ENCODE measurements at regions not wholly inside any gene's neighbourhood (a gene's known extent, or its start where the extent isn't known, plus 50 kb on each side); places are given as distances from the start of the nearest gene placed in this dataset.

DNA sequence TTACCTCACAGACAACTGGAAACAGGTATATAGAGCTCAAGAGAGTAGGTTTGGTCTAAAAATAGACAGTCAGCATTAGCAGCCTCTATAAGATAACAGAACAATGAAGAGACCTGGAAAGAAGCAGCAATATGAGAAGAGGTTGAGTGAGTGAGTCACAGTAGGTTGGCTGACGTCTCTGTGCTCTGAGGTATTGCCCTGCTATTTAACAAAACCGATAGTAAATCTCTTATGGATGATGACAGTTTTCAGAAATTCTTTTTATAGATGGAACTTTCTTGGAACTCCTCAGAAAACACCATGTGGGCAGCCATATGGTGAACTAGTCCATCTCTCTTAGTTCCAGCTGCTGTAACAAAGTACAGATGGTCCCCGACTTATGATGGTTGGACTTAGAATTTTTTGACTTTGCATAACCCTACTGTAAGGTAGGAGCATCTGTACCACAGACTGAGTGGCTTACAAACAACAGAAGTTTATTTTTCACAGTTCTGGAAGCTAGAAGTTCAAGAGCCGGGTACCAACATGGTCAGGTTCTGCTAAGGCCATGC is 123.5 kb downstream of the MBD2 start:
- intact Hi-C loops (cut with micrococcal nuclease): no loop called here
- BruUV-seq (replicated peaks): no TSS peak
- no peak for TF ChIP-seq EZH2 (IDR thresholded peaks at IDR 0.05; ENCODE audit: low read length, unreplicated experiment)
- no peak for TF ChIP-seq EZH2phosphoT487 (IDR thresholded peaks at IDR 0.05; ENCODE audit: borderline replicate concordance, low read length)
- TF ChIP-seq, protein P1, sequence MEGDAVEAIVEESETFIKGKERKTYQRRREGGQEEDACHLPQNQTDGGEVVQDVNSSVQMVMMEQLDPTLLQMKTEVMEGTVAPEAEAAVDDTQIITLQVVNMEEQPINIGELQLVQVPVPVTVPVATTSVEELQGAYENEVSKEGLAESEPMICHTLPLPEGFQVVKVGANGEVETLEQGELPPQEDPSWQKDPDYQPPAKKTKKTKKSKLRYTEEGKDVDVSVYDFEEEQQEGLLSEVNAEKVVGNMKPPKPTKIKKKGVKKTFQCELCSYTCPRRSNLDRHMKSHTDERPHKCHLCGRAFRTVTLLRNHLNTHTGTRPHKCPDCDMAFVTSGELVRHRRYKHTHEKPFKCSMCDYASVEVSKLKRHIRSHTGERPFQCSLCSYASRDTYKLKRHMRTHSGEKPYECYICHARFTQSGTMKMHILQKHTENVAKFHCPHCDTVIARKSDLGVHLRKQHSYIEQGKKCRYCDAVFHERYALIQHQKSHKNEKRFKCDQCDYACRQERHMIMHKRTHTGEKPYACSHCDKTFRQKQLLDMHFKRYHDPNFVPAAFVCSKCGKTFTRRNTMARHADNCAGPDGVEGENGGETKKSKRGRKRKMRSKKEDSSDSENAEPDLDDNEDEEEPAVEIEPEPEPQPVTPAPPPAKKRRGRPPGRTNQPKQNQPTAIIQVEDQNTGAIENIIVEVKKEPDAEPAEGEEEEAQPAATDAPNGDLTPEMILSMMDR (conservative IDR thresholded peaks at IDR 0.05; ENCODE audit: low read depth, low read length): no peak

DNA sequence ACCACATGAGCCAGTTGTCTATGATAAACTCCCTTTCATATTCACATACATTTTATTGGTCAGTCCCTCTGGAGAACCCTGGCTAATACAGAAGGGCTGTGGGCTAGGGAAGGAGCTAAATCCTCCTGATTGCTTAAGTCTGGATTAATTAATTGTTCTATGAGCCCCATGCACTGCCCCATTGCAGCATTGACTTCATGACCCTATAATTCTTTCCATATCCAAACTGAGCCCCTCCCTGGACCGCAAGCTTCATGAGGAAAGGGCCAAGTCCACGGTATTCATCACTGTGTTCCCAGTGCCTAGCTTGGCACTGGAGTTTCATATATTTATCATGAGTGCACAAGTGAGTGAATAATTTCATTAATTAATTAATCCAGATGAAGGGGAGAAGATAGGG is 124.0 kb downstream of the MBD2 start:
- no peaks in the 10 kb centered on the region for H3K36me3 ChIP-seq (ENCODE audit: low read depth, low read length)
- H3K9me2 ChIP-seq (replicated peaks; ENCODE audit: low read length): no peaks in the 10 kb centered on the region
- TF ChIP-seq EZH2phosphoT487 (IDR thresholded peaks at IDR 0.05; ENCODE audit: borderline replicate concordance, low read length) (no peak), EZH2 (IDR thresholded peaks at IDR 0.05; ENCODE audit: low read length, unreplicated experiment) (no peak)
- TF ChIP-seq, protein P1 (conservative IDR thresholded peaks at IDR 0.05; ENCODE audit: low read depth, low read length): no peak
- DNase-seq: no peak
- H3K27me3 ChIP-seq (ENCODE audit: low read length): no peaks in the 10 kb centered on the region
- no peaks in the 10 kb centered on the region for H4K20me1 ChIP-seq (ENCODE audit: low read length)
- no peak overlapping the region for H3K27ac ChIP-seq (ENCODE audit: low read length)
- no peak overlapping the region for H3K9ac ChIP-seq (ENCODE audit: low read length)
- no peaks in the 10 kb centered on the region for H3F3A ChIP-seq (ENCODE audit: low read length, unreplicated experiment)
- peaks cover 4% of the 10 kb centered on the region; the same call in 1 of the 2 replicates for H3K9me3 ChIP-seq (ENCODE audit: low read length)
- H3K4me3 ChIP-seq (ENCODE audit: low read length): no peak overlapping the region
- H3K79me2 ChIP-seq (ENCODE audit: low read length): no peaks in the 10 kb centered on the region
- ATAC-seq: no peak
- no peaks in the 10 kb centered on the region for H3K4me1 ChIP-seq (ENCODE audit: insufficient read depth, low read length)
- H3K4me2 ChIP-seq (ENCODE audit: low read length): no peak overlapping the region
- H2AFZ ChIP-seq (ENCODE audit: low read length): no peak overlapping the region
- ChIA-PET POLR2A (ENCODE audit: unreplicated experiment) (no interaction called here), CTCF (no interaction called here)
- BruUV-seq (replicated peaks): no TSS peak
- intact Hi-C loops (cut with micrococcal nuclease): no loop called here

More for the DNA sequence above, 123.5 kb downstream of the MBD2 start:
- H3K79me2 ChIP-seq (ENCODE audit: low read length): no peaks in the 10 kb centered on the region
- no peaks in the 10 kb centered on the region for H3K36me3 ChIP-seq (ENCODE audit: low read depth, low read length)
- peak; percentile 82 for ATAC-seq
- ChIA-PET CTCF (no interaction called here), POLR2A (ENCODE audit: unreplicated experiment) (no interaction called here)
- H3K27ac ChIP-seq (ENCODE audit: low read length): no peak overlapping the region
- no peak overlapping the region for H2AFZ ChIP-seq (ENCODE audit: low read length)
- H4K20me1 ChIP-seq (ENCODE audit: low read length): no peaks in the 10 kb centered on the region
- peak; percentile 43 for DNase-seq
- H3K9me2 ChIP-seq (replicated peaks; ENCODE audit: low read length): no peaks in the 10 kb centered on the region
- H3K4me2 ChIP-seq (ENCODE audit: low read length): no peak overlapping the region
- H3K27me3 ChIP-seq (ENCODE audit: low read length): no peaks in the 10 kb centered on the region
- H3F3A ChIP-seq (ENCODE audit: low read length, unreplicated experiment): no peaks in the 10 kb centered on the region
- H3K9me3 ChIP-seq (ENCODE audit: low read length): peaks cover 4% of the 10 kb centered on the region; the same call in 1 of the 2 replicates
- no peak overlapping the region for H3K4me3 ChIP-seq (ENCODE audit: low read length)
- H3K4me1 ChIP-seq (ENCODE audit: insufficient read depth, low read length): no peaks in the 10 kb centered on the region
- no peak overlapping the region for H3K9ac ChIP-seq (ENCODE audit: low read length)

DNA sequence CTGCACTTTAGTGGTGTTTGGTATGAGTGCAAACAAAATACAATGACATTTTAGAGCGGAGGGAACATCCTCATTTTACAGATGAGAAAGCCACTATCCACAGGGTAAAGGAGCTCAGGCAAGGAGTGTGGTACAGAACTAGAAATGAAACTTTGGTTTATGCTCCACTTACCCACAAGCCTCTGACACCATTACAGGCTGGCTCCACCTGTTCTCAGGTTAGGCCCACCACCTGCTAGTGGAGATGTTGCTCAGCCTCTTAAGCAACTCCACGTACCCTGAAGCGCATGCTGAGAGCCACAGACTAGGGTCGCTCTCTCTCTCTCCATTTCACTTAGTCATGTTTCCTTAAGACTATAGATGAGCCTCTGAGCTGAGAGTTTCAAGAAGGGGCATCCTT is 130.0 kb downstream of the MBD2 start:
- H3F3A ChIP-seq (ENCODE audit: low read length, unreplicated experiment): no peaks in the 10 kb centered on the region
- ATAC-seq (no peak), DNase-seq (no peak)
- H3K9me3 ChIP-seq (ENCODE audit: low read length): peaks cover 4% of the 10 kb centered on the region; the same call in 1 of the 2 replicates
- BruUV-seq (replicated peaks): no TSS peak
- no peak for TF ChIP-seq EZH2phosphoT487 (IDR thresholded peaks at IDR 0.05; ENCODE audit: borderline replicate concordance, low read length)
- TF ChIP-seq, protein P1 (conservative IDR thresholded peaks at IDR 0.05; ENCODE audit: low read depth, low read length): no peak
- no peak for TF ChIP-seq EZH2 (IDR thresholded peaks at IDR 0.05; ENCODE audit: low read length, unreplicated experiment)
- intact Hi-C loops (cut with micrococcal nuclease): no loop called here
- H3K4me1 ChIP-seq (ENCODE audit: insufficient read depth, low read length): no peaks in the 10 kb centered on the region
- no peaks in the 10 kb centered on the region for H3K9me2 ChIP-seq (replicated peaks; ENCODE audit: low read length)
- H3K4me2 ChIP-seq (ENCODE audit: low read length): no peak overlapping the region
- no peaks in the 10 kb centered on the region for H4K20me1 ChIP-seq (ENCODE audit: low read length)
- no peaks in the 10 kb centered on the region for H3K27me3 ChIP-seq (ENCODE audit: low read length)
- no peak overlapping the region for H3K4me3 ChIP-seq (ENCODE audit: low read length)
- H3K27ac ChIP-seq (ENCODE audit: low read length): no peak overlapping the region
- ChIA-PET CTCF (no interaction called here), POLR2A (ENCODE audit: unreplicated experiment) (no interaction called here)
- no peak overlapping the region for H2AFZ ChIP-seq (ENCODE audit: low read length)
- H3K36me3 ChIP-seq (ENCODE audit: low read depth, low read length): no peaks in the 10 kb centered on the region
- H3K79me2 ChIP-seq (ENCODE audit: low read length): no peaks in the 10 kb centered on the region
- H3K9ac ChIP-seq (ENCODE audit: low read length): no peak overlapping the region

All from PC-3 (cell line).